Astrocyte (in vitro differentiated cells and primary cell): ENCODE measurements at regions not wholly inside any gene's neighbourhood (a gene's known extent, or its start where the extent isn't known, plus 50 kb on each side); places are given as distances from the start of the nearest gene placed in this dataset.

ENCODE experiments used
- DNase-seq: peaks from one replicate; pipeline ENCODE4 v3.0.0-alpha.2; 2010; ENCODE audit warnings: low read depth
- FAIRE-seq: peaks from 2 replicates; lab custom pipeline; 2011; peaks lifted over from hg19 to GRCh38; lab: Jason Lieb, UNC
- H2AFZ ChIP-seq: 2 replicates; pipeline ENCODE4 v1.6.0; 2012; ENCODE audit warnings: low read depth, low read length, inconsistent platforms
- H3K27ac ChIP-seq: 2 replicates; pipeline ENCODE4 v1.5.1; 2011; ENCODE audit warnings: low read depth, low read length, inconsistent platforms
- H3K27me3 ChIP-seq: 2 replicates; pipeline ENCODE4 v1.6.0; 2011; ENCODE audit warnings: low read length, inconsistent platforms; ENCODE audit not compliant: insufficient read depth
- H3K36me3 ChIP-seq: 2 replicates; pipeline ENCODE4 v1.5.1; 2011; ENCODE audit warnings: low read length, inconsistent platforms; ENCODE audit not compliant: insufficient read depth
- H3K4me1 ChIP-seq: 2 replicates; pipeline ENCODE4 v1.5.1; 2011; ENCODE audit warnings: low read length, inconsistent platforms; ENCODE audit not compliant: insufficient read depth
- H3K4me2 ChIP-seq: 2 replicates; pipeline ENCODE4 v1.6.0; 2012; ENCODE audit warnings: low read length, inconsistent platforms
- H3K4me3 ChIP-seq: 2 replicates; pipeline ENCODE4 v1.5.1; 2011; ENCODE audit warnings: low read depth, mild to moderate bottlenecking, low read length, inconsistent platforms; ENCODE audit not compliant: insufficient read depth
- H3K79me2 ChIP-seq: 2 replicates; pipeline ENCODE4 v1.6.0; 2012; ENCODE audit warnings: mild to moderate bottlenecking, low read length, inconsistent platforms; ENCODE audit not compliant: insufficient read depth
- H3K9ac ChIP-seq: 2 replicates; pipeline ENCODE4 v1.6.0; 2012; ENCODE audit warnings: mild to moderate bottlenecking, low read length, inconsistent platforms
- H3K9me3 ChIP-seq: 2 replicates; pipeline ENCODE4 v1.5.1; 2012; ENCODE audit warnings: low read depth, mild to moderate bottlenecking, low read length, inconsistent platforms; ENCODE audit not compliant: insufficient read depth
- H4K20me1 ChIP-seq: 2 replicates; pipeline ENCODE4 v1.6.0; 2012; ENCODE audit warnings: low read length, inconsistent platforms; ENCODE audit not compliant: insufficient read depth
- H3K27ac Mint-ChIP-seq: one replicate; pipeline ENCODE4 v1.8.0; 2021; ENCODE audit warnings: mild to moderate bottlenecking, mixed read lengths; ENCODE audit not compliant: unreplicated experiment
- H3K27me3 Mint-ChIP-seq: one replicate; pipeline ENCODE4 v1.8.0; 2021; ENCODE audit warnings: low read depth, mixed read lengths; ENCODE audit not compliant: unreplicated experiment
- H3K36me3 Mint-ChIP-seq: one replicate; pipeline ENCODE4 v1.8.0; 2021; ENCODE audit warnings: low read depth, mixed read lengths; ENCODE audit not compliant: unreplicated experiment
- H3K4me1 Mint-ChIP-seq: one replicate; pipeline ENCODE4 v1.8.0; 2021; ENCODE audit warnings: low read depth, mixed read lengths; ENCODE audit not compliant: unreplicated experiment
- H3K4me3 Mint-ChIP-seq: one replicate; pipeline ENCODE4 v1.8.0; 2021; ENCODE audit warnings: mild to moderate bottlenecking, moderate library complexity, mixed read lengths; ENCODE audit not compliant: unreplicated experiment
- H3K9me3 Mint-ChIP-seq: one replicate; pipeline ENCODE4 v1.8.0; 2021; ENCODE audit warnings: mild to moderate bottlenecking, mixed read lengths; ENCODE audit not compliant: unreplicated experiment
- EZH2 ChIP-seq: IDR thresholded peaks from 2 replicates; pipeline ENCODE4 v1.6.1; 2012; ENCODE audit warnings: mild to moderate bottlenecking, low read length, inconsistent platforms; ENCODE audit not compliant: insufficient read depth
- TF ChIP-seq, protein P1 (sequence below): IDR thresholded peaks from 2 replicates; pipeline ENCODE4 v1.5.1; 2011; ENCODE audit warnings: low read depth, mild to moderate bottlenecking, inconsistent platforms, low read length, moderate library complexity; ENCODE audit not compliant: insufficient read depth

GRCh38 chr13:91166714-91167511 lies 180.6 kb upstream of the MIR17HG start:
- no peaks in the 10 kb centered on the region for H3K36me3 Mint-ChIP-seq
- Histone ChIP-seq H3K27me3 (no peaks in the 10 kb centered on the region), H3K9ac (no peak overlapping the region), H3K4me3 (no peak overlapping the region), H3K9me3 (no peaks in the 10 kb centered on the region), H3K27ac (no peak overlapping the region), H2AFZ (no peak overlapping the region), H3K4me1 (no peaks in the 10 kb centered on the region), H3K79me2 (no peaks in the 10 kb centered on the region), H4K20me1 (no peaks in the 10 kb centered on the region), H3K36me3 (no peaks in the 10 kb centered on the region), H3K4me2 (no peak overlapping the region)
- FAIRE-seq: no peak
- peaks cover 6% of the 10 kb centered on the region for H3K9me3 Mint-ChIP-seq
- TF ChIP-seq, protein P1, sequence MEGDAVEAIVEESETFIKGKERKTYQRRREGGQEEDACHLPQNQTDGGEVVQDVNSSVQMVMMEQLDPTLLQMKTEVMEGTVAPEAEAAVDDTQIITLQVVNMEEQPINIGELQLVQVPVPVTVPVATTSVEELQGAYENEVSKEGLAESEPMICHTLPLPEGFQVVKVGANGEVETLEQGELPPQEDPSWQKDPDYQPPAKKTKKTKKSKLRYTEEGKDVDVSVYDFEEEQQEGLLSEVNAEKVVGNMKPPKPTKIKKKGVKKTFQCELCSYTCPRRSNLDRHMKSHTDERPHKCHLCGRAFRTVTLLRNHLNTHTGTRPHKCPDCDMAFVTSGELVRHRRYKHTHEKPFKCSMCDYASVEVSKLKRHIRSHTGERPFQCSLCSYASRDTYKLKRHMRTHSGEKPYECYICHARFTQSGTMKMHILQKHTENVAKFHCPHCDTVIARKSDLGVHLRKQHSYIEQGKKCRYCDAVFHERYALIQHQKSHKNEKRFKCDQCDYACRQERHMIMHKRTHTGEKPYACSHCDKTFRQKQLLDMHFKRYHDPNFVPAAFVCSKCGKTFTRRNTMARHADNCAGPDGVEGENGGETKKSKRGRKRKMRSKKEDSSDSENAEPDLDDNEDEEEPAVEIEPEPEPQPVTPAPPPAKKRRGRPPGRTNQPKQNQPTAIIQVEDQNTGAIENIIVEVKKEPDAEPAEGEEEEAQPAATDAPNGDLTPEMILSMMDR: no peak
- no peak for TF ChIP-seq EZH2
- no peak for DNase-seq
- H3K4me1 Mint-ChIP-seq: no peaks in the 10 kb centered on the region
- H3K27ac Mint-ChIP-seq: no peak overlapping the region
- H3K27me3 Mint-ChIP-seq: no peaks in the 10 kb centered on the region
- H3K4me3 Mint-ChIP-seq: no peak overlapping the region

DNA sequence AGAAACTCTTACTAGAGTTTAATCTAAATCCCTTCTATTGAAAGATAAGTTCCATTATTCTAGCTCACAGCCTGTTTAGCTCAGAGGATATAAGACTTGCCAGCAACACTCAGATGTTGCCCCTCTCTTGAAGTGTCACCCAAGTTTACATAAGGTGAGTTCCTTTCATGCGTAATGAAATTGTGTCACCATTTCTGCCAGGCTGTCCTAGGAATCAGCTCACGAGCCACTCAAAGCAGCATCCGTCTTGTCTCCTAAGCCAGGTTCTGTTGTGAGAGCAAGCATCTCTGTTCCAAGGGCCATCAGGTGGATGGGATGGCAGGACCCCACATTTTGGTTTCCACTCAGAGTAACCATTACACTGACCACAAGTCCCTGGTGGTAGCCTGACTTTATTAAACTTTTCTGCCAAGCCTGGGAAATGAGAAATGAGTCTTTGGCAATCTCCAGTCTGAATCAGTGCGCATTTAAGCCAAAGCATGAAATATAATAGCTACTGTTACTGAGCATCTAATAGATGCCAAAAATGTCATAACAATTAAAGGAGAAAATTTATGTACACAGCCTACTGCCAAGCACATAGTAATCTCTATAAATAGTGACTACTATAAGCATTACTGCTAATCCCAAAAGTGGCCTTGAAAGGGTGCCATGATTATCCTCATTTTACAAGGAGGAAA lies 179.6 kb upstream of the MIR17HG start:
- no peaks in the 10 kb centered on the region for H3K9me3 ChIP-seq
- TF ChIP-seq EZH2: no peak
- TF ChIP-seq, protein P1: no peak
- H3K27ac ChIP-seq: no peak overlapping the region
- peaks cover 6% of the 10 kb centered on the region for H3K9me3 Mint-ChIP-seq
- H3K4me3 ChIP-seq: no peak overlapping the region
- no peaks in the 10 kb centered on the region for H3K27me3 Mint-ChIP-seq
- FAIRE-seq (no peak), DNase-seq (no peak)
- H4K20me1 ChIP-seq: no peaks in the 10 kb centered on the region
- H3K4me3 Mint-ChIP-seq: no peak overlapping the region
- no peak overlapping the region for H3K27ac Mint-ChIP-seq
- no peak overlapping the region for H2AFZ ChIP-seq
- no peaks in the 10 kb centered on the region for H3K79me2 ChIP-seq
- no peaks in the 10 kb centered on the region for H3K36me3 ChIP-seq
- no peaks in the 10 kb centered on the region for H3K4me1 ChIP-seq
- H3K9ac ChIP-seq: no peak overlapping the region
- no peaks in the 10 kb centered on the region for H3K27me3 ChIP-seq
- no peak overlapping the region for H3K4me2 ChIP-seq
- no peaks in the 10 kb centered on the region for H3K36me3 Mint-ChIP-seq
- no peaks in the 10 kb centered on the region for H3K4me1 Mint-ChIP-seq

DNA sequence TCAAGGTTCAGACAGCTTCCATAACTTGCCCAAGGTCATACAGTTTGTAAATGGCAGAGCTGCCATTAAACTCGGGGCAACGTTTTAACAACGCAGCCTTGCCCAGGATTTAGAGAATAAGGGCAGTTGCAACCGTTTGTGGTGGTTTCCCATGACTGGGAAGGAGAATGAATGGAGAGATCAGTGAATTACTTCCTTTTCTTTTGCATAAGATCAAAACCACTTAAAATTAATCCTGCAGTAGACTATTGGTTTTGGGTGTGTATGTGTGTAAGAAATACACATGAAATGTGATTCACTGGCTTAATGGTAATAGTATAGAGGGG lies 179.1 kb upstream of the MIR17HG start:
- Histone ChIP-seq H3K4me2 (no peak overlapping the region), H4K20me1 (no peaks in the 10 kb centered on the region), H3K79me2 (no peaks in the 10 kb centered on the region), H3K4me1 (no peaks in the 10 kb centered on the region), H3K9ac (no peak overlapping the region), H3K9me3 (no peaks in the 10 kb centered on the region), H3K27me3 (no peaks in the 10 kb centered on the region), H3K4me3 (no peak overlapping the region), H2AFZ (no peak overlapping the region), H3K27ac (no peak overlapping the region), H3K36me3 (no peaks in the 10 kb centered on the region)
- FAIRE-seq (no peak), DNase-seq (no peak)
- Mint-ChIP-seq H3K27ac (no peak overlapping the region), H3K4me1 (no peaks in the 10 kb centered on the region), H3K4me3 (no peak overlapping the region), H3K36me3 (no peaks in the 10 kb centered on the region), H3K9me3 (peaks cover 6% of the 10 kb centered on the region), H3K27me3 (no peaks in the 10 kb centered on the region)
- TF ChIP-seq, protein P1: no peak
- no peak for TF ChIP-seq EZH2
